ENCODE measurements at regions not wholly inside any gene's neighbourhood (a gene's known extent, or its start where the extent isn't known, plus 50 kb on each side); places are given as distances from the start of the nearest gene placed in this dataset.

- Histone ChIP-seq H3K4me1 (ENCODE audit: control insufficient read depth in 1 of 2, insufficient read depth in 2 of 2, low read length in 2 of 2) (no peaks in the 10 kb centered on the region), H3K4me3 (ENCODE audit: low read depth in 1 of 2, low read length in 2 of 2) (no peak overlapping the region), H3K9me3 (ENCODE audit: control insufficient read depth in 1 of 2, low read length in 2 of 2) (no peaks in the 10 kb centered on the region), H3K27ac (ENCODE audit: low read depth, low read length) (no peak overlapping the region), H3K27me3 (ENCODE audit: control insufficient read depth in 1 of 2, insufficient read depth in 2 of 2, low read length in 2 of 2) (no peaks in the 10 kb centered on the region), H3K9ac (ENCODE audit: low read depth in 1 of 2, low read length in 2 of 2) (no peak overlapping the region), H3K36me3 (ENCODE audit: control insufficient read depth in 1 of 2, insufficient read depth in 2 of 2, low read length in 2 of 2) (no peaks in the 10 kb centered on the region)
These were observed 189.3 kb upstream of the SP4 start for GRCh38 chr7:21238400-21239116.

DNA sequence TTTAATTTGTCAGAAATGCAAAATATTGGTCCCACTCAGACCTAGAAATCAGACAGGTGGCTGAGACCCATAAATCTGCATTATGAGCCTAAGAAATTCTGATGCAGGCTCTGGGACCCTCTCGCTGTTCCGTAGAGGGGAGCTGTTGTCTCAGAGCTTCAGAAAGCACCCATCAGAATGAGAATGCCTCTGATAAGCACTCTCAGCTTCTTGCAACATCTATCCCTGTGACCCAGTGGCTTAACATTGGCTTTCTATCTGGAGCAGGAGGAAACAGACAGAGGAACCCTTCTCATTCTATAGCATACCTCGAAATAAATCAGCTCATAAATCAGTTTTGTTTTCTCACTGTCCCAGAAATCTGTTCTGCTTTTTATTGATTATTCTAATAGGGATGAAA lies 184.6 kb upstream of the SP4 start:
- H3K27ac ChIP-seq (ENCODE audit: low read depth, low read length), result no peak overlapping the region
- H3K27me3 ChIP-seq (ENCODE audit: control insufficient read depth in 1 of 2, insufficient read depth in 2 of 2, low read length in 2 of 2), result peaks cover 4 to 5% of the 10 kb centered on the region in 2 donors
- no peaks in the 10 kb centered on the region for H3K9me3 ChIP-seq (ENCODE audit: control insufficient read depth in 1 of 2, low read length in 2 of 2)
- no peaks in the 10 kb centered on the region for H3K36me3 ChIP-seq (ENCODE audit: control insufficient read depth in 1 of 2, insufficient read depth in 2 of 2, low read length in 2 of 2)
- H3K9ac ChIP-seq (ENCODE audit: low read depth in 1 of 2, low read length in 2 of 2), result no peak overlapping the region
- no peak overlapping the region for H3K4me3 ChIP-seq (ENCODE audit: low read depth in 1 of 2, low read length in 2 of 2)
- no peaks in the 10 kb centered on the region for H3K4me1 ChIP-seq (ENCODE audit: control insufficient read depth in 1 of 2, insufficient read depth in 2 of 2, low read length in 2 of 2)

- Histone ChIP-seq H3K4me1 (ENCODE audit: control insufficient read depth in 1 of 2, insufficient read depth in 2 of 2, low read length in 2 of 2) (no peaks in the 10 kb centered on the region), H3K27me3 (ENCODE audit: control insufficient read depth in 1 of 2, insufficient read depth in 2 of 2, low read length in 2 of 2) (peaks cover 20 to 49% of the 10 kb centered on the region in 2 donors)
These were observed 176.6 kb upstream of the SP4 start for GRCh38 chr7:21251151-21251800.

GRCh38 chr7:21253740-21254687 lies 173.9 kb upstream of the SP4 start:
- H3K4me3 ChIP-seq (ENCODE audit: low read depth in 1 of 2, low read length in 2 of 2), result no peak overlapping the region
- peaks cover 17 to 43% of the 10 kb centered on the region in 2 donors for H3K27me3 ChIP-seq (ENCODE audit: control insufficient read depth in 1 of 2, insufficient read depth in 2 of 2, low read length in 2 of 2)
- H3K4me1 ChIP-seq (ENCODE audit: control insufficient read depth in 1 of 2, insufficient read depth in 2 of 2, low read length in 2 of 2), result no peaks in the 10 kb centered on the region
- H3K36me3 ChIP-seq (ENCODE audit: control insufficient read depth in 1 of 2, insufficient read depth in 2 of 2, low read length in 2 of 2), result no peaks in the 10 kb centered on the region
- no peaks in the 10 kb centered on the region for H3K9me3 ChIP-seq (ENCODE audit: control insufficient read depth in 1 of 2, low read length in 2 of 2)
- no peak overlapping the region for H3K9ac ChIP-seq (ENCODE audit: low read depth in 1 of 2, low read length in 2 of 2)
- no peak overlapping the region for H3K27ac ChIP-seq (ENCODE audit: low read depth, low read length)

More at GRCh38 chr7:21251151-21251800, 176.6 kb upstream of the SP4 start:
- Histone ChIP-seq H3K9me3 (ENCODE audit: control insufficient read depth in 1 of 2, low read length in 2 of 2) (no peaks in the 10 kb centered on the region), H3K36me3 (ENCODE audit: control insufficient read depth in 1 of 2, insufficient read depth in 2 of 2, low read length in 2 of 2) (no peaks in the 10 kb centered on the region), H3K27ac (ENCODE audit: low read depth, low read length) (no peak overlapping the region), H3K9ac (ENCODE audit: low read depth in 1 of 2, low read length in 2 of 2) (no peak overlapping the region), H3K4me3 (ENCODE audit: low read depth in 1 of 2, low read length in 2 of 2) (no peak overlapping the region)

GRCh38 chr7:21256310-21256877 lies 171.5 kb upstream of the SP4 start:
- Histone ChIP-seq H3K9ac (ENCODE audit: low read depth in 1 of 2, low read length in 2 of 2) (no peak overlapping the region), H3K9me3 (ENCODE audit: control insufficient read depth in 1 of 2, low read length in 2 of 2) (no peaks in the 10 kb centered on the region), H3K27ac (ENCODE audit: low read depth, low read length) (no peak overlapping the region), H3K27me3 (ENCODE audit: control insufficient read depth in 1 of 2, insufficient read depth in 2 of 2, low read length in 2 of 2) (peaks cover 17 to 39% of the 10 kb centered on the region in 2 donors), H3K4me1 (ENCODE audit: control insufficient read depth in 1 of 2, insufficient read depth in 2 of 2, low read length in 2 of 2) (no peaks in the 10 kb centered on the region), H3K36me3 (ENCODE audit: control insufficient read depth in 1 of 2, insufficient read depth in 2 of 2, low read length in 2 of 2) (no peaks in the 10 kb centered on the region), H3K4me3 (ENCODE audit: low read depth in 1 of 2, low read length in 2 of 2) (no peak overlapping the region)

DNA sequence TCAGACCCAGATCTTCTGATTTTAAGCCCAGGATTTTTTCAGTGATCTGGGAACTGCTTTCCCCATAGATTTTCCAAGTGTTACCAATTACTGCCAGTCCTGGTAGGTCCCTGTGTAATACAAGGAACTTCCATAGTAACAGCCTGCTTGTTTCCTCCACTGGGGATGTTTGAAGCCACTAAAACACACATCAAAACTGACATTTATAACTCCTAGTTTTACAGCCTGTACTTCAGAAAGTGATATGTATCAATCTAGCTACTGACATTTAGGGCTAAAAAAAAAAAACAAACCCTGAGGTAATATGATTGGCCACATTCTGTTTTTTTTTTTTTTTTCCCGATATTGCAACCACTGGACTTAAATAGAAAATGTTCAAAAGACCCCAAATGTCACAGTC lies 166.9 kb upstream of the SP4 start:
- no peak overlapping the region for H3K27ac ChIP-seq (ENCODE audit: low read depth, low read length)
- H3K36me3 ChIP-seq (ENCODE audit: control insufficient read depth in 1 of 2, insufficient read depth in 2 of 2, low read length in 2 of 2), result no peaks in the 10 kb centered on the region
- H3K27me3 ChIP-seq (ENCODE audit: control insufficient read depth in 1 of 2, insufficient read depth in 2 of 2, low read length in 2 of 2), result no peaks in the 10 kb centered on the region
- no peak overlapping the region for H3K4me3 ChIP-seq (ENCODE audit: low read depth in 1 of 2, low read length in 2 of 2)
- H3K9me3 ChIP-seq (ENCODE audit: control insufficient read depth in 1 of 2, low read length in 2 of 2), result no peaks in the 10 kb centered on the region
- peaks cover 4 to 6% of the 10 kb centered on the region in 2 donors for H3K4me1 ChIP-seq (ENCODE audit: control insufficient read depth in 1 of 2, insufficient read depth in 2 of 2, low read length in 2 of 2)
- H3K9ac ChIP-seq (ENCODE audit: low read depth in 1 of 2, low read length in 2 of 2), result no peak overlapping the region

GRCh38 chr7:21261627-21262594 lies 166.0 kb upstream of the SP4 start:
- Histone ChIP-seq H3K9me3 (ENCODE audit: control insufficient read depth in 1 of 2, low read length in 2 of 2) (no peaks in the 10 kb centered on the region), H3K27ac (ENCODE audit: low read depth, low read length) (no peak overlapping the region), H3K9ac (ENCODE audit: low read depth in 1 of 2, low read length in 2 of 2) (no peak overlapping the region)

GRCh38 chr7:21269021-21269420 lies 158.9 kb upstream of the SP4 start:
- Histone ChIP-seq H3K4me3 (ENCODE audit: low read depth in 1 of 2, low read length in 2 of 2) (no peak overlapping the region), H3K27me3 (ENCODE audit: control insufficient read depth in 1 of 2, insufficient read depth in 2 of 2, low read length in 2 of 2) (no peaks in the 10 kb centered on the region), H3K36me3 (ENCODE audit: control insufficient read depth in 1 of 2, insufficient read depth in 2 of 2, low read length in 2 of 2) (no peaks in the 10 kb centered on the region), H3K4me1 (ENCODE audit: control insufficient read depth in 1 of 2, insufficient read depth in 2 of 2, low read length in 2 of 2) (no peaks in the 10 kb centered on the region), H3K27ac (ENCODE audit: low read depth, low read length) (no peak overlapping the region), H3K9ac (ENCODE audit: low read depth in 1 of 2, low read length in 2 of 2) (no peak overlapping the region), H3K9me3 (ENCODE audit: control insufficient read depth in 1 of 2, low read length in 2 of 2) (no peaks in the 10 kb centered on the region)

More at GRCh38 chr7:21261627-21262594, 166.0 kb upstream of the SP4 start:
- Histone ChIP-seq H3K27me3 (ENCODE audit: control insufficient read depth in 1 of 2, insufficient read depth in 2 of 2, low read length in 2 of 2) (no peaks in the 10 kb centered on the region), H3K4me3 (ENCODE audit: low read depth in 1 of 2, low read length in 2 of 2) (no peak overlapping the region), H3K36me3 (ENCODE audit: control insufficient read depth in 1 of 2, insufficient read depth in 2 of 2, low read length in 2 of 2) (no peaks in the 10 kb centered on the region), H3K4me1 (ENCODE audit: control insufficient read depth in 1 of 2, insufficient read depth in 2 of 2, low read length in 2 of 2) (peaks cover 4 to 6% of the 10 kb centered on the region in 2 donors)

DNA sequence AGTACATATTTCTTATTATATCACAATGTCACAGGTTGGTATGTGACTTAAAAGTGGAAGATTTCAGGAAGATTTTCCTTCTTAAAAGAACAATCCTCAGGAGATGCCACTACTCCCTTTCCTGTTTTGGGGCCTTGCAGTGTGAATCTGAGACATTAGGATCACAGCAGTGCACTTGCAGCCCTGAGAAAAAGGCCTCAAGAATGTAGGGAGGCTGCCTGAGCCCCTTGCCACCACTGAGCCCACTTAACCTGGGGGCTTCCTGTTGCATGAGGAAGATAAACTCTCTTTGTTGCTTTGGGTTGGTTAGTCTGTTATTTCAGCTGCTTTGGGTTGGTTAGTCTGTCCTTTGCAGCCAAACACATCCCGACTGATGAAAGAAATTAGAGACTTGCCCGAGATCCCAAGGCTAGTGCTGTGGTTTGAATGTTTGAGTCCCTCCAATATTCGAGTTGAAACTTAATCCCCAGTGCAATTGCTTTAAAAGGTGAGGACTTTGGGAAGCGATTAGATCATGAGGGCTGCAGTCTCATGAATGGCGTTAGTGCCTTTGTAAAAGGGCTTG lies 151.3 kb upstream of the SP4 start:
- H3K4me1 ChIP-seq (ENCODE audit: control insufficient read depth in 1 of 2, insufficient read depth in 2 of 2, low read length in 2 of 2), result no peaks in the 10 kb centered on the region
- no peak overlapping the region for H3K4me3 ChIP-seq (ENCODE audit: low read depth in 1 of 2, low read length in 2 of 2)
- no peaks in the 10 kb centered on the region for H3K36me3 ChIP-seq (ENCODE audit: control insufficient read depth in 1 of 2, insufficient read depth in 2 of 2, low read length in 2 of 2)
- H3K9me3 ChIP-seq (ENCODE audit: control insufficient read depth in 1 of 2, low read length in 2 of 2), result no peaks in the 10 kb centered on the region
- H3K27me3 ChIP-seq (ENCODE audit: control insufficient read depth in 1 of 2, insufficient read depth in 2 of 2, low read length in 2 of 2), result no peaks in the 10 kb centered on the region
- H3K9ac ChIP-seq (ENCODE audit: low read depth in 1 of 2, low read length in 2 of 2), result no peak overlapping the region
- H3K27ac ChIP-seq (ENCODE audit: low read depth, low read length), result no peak overlapping the region
